ENCODE measurements at regions not wholly inside any gene's neighbourhood (a gene's known extent, or its start where the extent isn't known, plus 50 kb on each side); places are given as distances from the start of the nearest gene placed in this dataset.
"Not testable (repeated sequence)": the region's sequence is repeated elsewhere in the genome, so short reads cannot be mapped to it uniquely, and the experiment has no call there.

DNA sequence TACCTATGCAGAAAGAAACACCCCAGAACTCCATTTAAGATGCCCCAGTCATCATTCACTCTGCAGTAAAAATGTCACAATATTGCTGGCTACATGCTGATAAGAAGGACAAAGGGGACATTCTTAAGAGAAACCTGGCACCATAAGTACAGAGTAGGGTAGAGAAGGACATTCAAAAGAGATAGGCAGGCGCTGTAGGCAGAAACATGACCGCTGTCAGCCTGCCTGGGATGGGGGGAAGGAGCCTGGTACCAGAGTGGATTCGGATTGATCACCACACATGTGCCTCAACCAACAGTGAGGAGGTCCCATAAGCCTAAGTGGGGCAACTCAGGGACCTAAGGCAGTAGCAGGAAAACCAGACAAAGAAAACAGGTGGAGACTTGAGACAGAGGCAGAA, 54.1 kb upstream of the DUX4 start:
- not testable (repeated sequence) for TF ChIP-seq SRSF1 (IDR thresholded peaks at IDR 0.05; ENCODE audit: low read depth, low read length); ETV6 (IDR thresholded peaks at IDR 0.05; ENCODE audit: borderline replicate concordance in 1 of 2, low read depth in 2 of 2, low read length in 1 of 2); ETV6 (CRISPR knock-in tag; IDR thresholded peaks at IDR 0.05; ENCODE audit: borderline replicate concordance); BHLHE40 (IDR thresholded peaks at IDR 0.05; ENCODE audit: low read length); CCAR2 (IDR thresholded peaks at IDR 0.05; ENCODE audit: low read depth, low read length); SMARCE1 (IDR thresholded peaks at IDR 0.05); SIN3A (IDR thresholded peaks at IDR 0.05; ENCODE audit: borderline replicate concordance in 2 of 2, control insufficient read depth in 1 of 2, low read depth in 2 of 2, low read length in 2 of 2); TARDBP (IDR thresholded peaks at IDR 0.05); NONO (IDR thresholded peaks at IDR 0.05; ENCODE audit: low read depth in 2 of 2, low read length in 1 of 2); ZEB2 (IDR thresholded peaks at IDR 0.05); POLR2A (conservative IDR thresholded peaks at IDR 0.05); RBM34 (IDR thresholded peaks at IDR 0.05; ENCODE audit: borderline replicate concordance, insufficient read depth, low read length); JUN (IDR thresholded peaks at IDR 0.05; ENCODE audit: borderline replicate concordance, low read depth, low read length); JUN (CRISPR knock-in tag; IDR thresholded peaks at IDR 0.05; ENCODE audit: borderline replicate concordance)
- TF ChIP-seq, protein P1, sequence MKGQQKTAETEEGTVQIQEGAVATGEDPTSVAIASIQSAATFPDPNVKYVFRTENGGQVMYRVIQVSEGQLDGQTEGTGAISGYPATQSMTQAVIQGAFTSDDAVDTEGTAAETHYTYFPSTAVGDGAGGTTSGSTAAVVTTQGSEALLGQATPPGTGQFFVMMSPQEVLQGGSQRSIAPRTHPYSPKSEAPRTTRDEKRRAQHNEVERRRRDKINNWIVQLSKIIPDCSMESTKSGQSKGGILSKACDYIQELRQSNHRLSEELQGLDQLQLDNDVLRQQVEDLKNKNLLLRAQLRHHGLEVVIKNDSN (CRISPR knock-in tag; IDR thresholded peaks at IDR 0.05) = not testable (repeated sequence)
